CD4-positive, alpha-beta T cell (primary cell): ENCODE measurements at regions not wholly inside any gene's neighbourhood (a gene's known extent, or its start where the extent isn't known, plus 50 kb on each side); places are given as distances from the start of the nearest gene placed in this dataset.

Experiments used
- ATAC-seq: fragments of 200-7000 bp; cut with Tn5 transposase; one replicate; pipeline ENCODE4 v1.10.0; 2022; ENCODE audit warnings: mild to moderate bottlenecking; ENCODE audit not compliant: poor library complexity
- CTCF ChIA-PET: fragments of 350-600 bp; sonication (Branson Sonifier 250); formaldehyde crosslinking; loops from one replicate; lab custom pipeline; 2021; ENCODE audit warnings: antibody characterized with exemption, inconsistent platforms; lab: Charles Lee
- POLR2A ChIA-PET: fragments of 350-600 bp; sonication (Branson Sonifier 250); formaldehyde crosslinking; loops from one replicate; lab custom pipeline; 2021; ENCODE audit warnings: antibody characterized with exemption, inconsistent platforms; lab: Charles Lee
- DNase-seq, 14 experiments: peaks; one replicate each; pipeline ENCODE4 v3.0.0-alpha.2; 2013 to 2020; ENCODE audit warnings: mixed read lengths in 2 of 14
- H3K27ac ChIP-seq, 2 donors: one replicate each; pipeline versions ENCODE4 v1.5.1 to v1.7.0; 2013; ENCODE audit warnings: low read length in 2 of 2, low read depth in 1 of 2, mild to moderate bottlenecking in 1 of 2
- H3K27me3 ChIP-seq, 2 experiments: 1 replicate in 1 of 2; 2 replicates in 1 of 2; pipeline versions ENCODE4 v1.6.1 to v1.7.0; 2013; ENCODE audit warnings: low read length in 2 of 2, control low read depth in 1 of 2, mild to moderate bottlenecking in 1 of 2, moderate library complexity in 1 of 2; ENCODE audit not compliant: insufficient read depth in 2 of 2, control insufficient read depth in 1 of 2
- H3K36me3 ChIP-seq: one replicate; pipeline ENCODE4 v1.6.1; 2013; ENCODE audit warnings: low read length, control low read depth; ENCODE audit not compliant: insufficient read depth
- H3K4me1 ChIP-seq: one replicate; pipeline ENCODE4 v1.6.1; 2013; ENCODE audit warnings: low read length, control low read depth; ENCODE audit not compliant: insufficient read depth
- H3K4me3 ChIP-seq: one replicate; pipeline ENCODE4 v1.5.1; 2013; ENCODE audit warnings: mild to moderate bottlenecking, low read length, moderate library complexity
- H3K9me3 ChIP-seq, 2 experiments: 1 replicate in 1 of 2; 2 replicates in 1 of 2; pipeline versions ENCODE4 v1.6.1 to v1.7.0; 2013; ENCODE audit warnings: low read length in 2 of 2, mild to moderate bottlenecking in 2 of 2, control low read depth in 1 of 2, moderate library complexity in 1 of 2; ENCODE audit not compliant: control insufficient read depth in 1 of 2, insufficient read depth in 1 of 2
- H3K27ac Mint-ChIP-seq: one replicate; pipeline ENCODE4 v1.8.0; 2020; ENCODE audit warnings: mixed read lengths
- H3K27me3 Mint-ChIP-seq: one replicate; pipeline ENCODE4 v1.8.0; 2021; ENCODE audit warnings: mixed read lengths
- H3K36me3 Mint-ChIP-seq: one replicate; pipeline ENCODE4 v1.8.0; 2021; ENCODE audit warnings: low read depth, mixed read lengths
- H3K4me1 Mint-ChIP-seq: one replicate; pipeline ENCODE4 v1.8.0; 2021; ENCODE audit warnings: low read depth, mixed read lengths
- H3K4me3 Mint-ChIP-seq: one replicate; pipeline ENCODE4 v1.8.0; 2020; ENCODE audit warnings: mild to moderate bottlenecking, mixed read lengths
- H3K9me3 Mint-ChIP-seq: one replicate; pipeline ENCODE4 v1.8.0; 2020; ENCODE audit warnings: mixed read lengths
- intact Hi-C, 2 experiments: fragments of 100-400 bp; cut with DNase I in 1 of 2; cut with micrococcal nuclease in 1 of 2; formaldehyde crosslinking; loops; one replicate each; pipeline versions ENCODE4 v1.15.1 to v1.9.0; 2023 to 2025; cut with DNase I, micrococcal nuclease
- TF ChIP-seq, protein P1 (sequence below): fragments of 200-600 bp; IDR thresholded peaks from one replicate; pipeline ENCODE4 v1.8.0; 2022; ENCODE audit warnings: antibody characterized with exemption, mild to moderate bottlenecking

GRCh38 chr3:25306705-25307104 is 121.4 kb upstream of the RARB start:
- Histone ChIP-seq H3K27me3 (no peaks in the 10 kb centered on the region), H3K9me3 (peaks cover 0 to 6% of the 10 kb centered on the region in 2 experiments), H3K4me1 (no peaks in the 10 kb centered on the region), H3K27ac (no peak overlapping the region), H3K4me3 (no peak overlapping the region), H3K36me3 (no peaks in the 10 kb centered on the region)
- intact Hi-C loops, result no loop called here
- H3K4me1 Mint-ChIP-seq, result no peaks in the 10 kb centered on the region
- DNase-seq, result no peak
- no peak overlapping the region for H3K27ac Mint-ChIP-seq
- ChIA-PET CTCF (no interaction called here), POLR2A (no interaction called here)
- no peak for ATAC-seq
- TF ChIP-seq, protein P1, sequence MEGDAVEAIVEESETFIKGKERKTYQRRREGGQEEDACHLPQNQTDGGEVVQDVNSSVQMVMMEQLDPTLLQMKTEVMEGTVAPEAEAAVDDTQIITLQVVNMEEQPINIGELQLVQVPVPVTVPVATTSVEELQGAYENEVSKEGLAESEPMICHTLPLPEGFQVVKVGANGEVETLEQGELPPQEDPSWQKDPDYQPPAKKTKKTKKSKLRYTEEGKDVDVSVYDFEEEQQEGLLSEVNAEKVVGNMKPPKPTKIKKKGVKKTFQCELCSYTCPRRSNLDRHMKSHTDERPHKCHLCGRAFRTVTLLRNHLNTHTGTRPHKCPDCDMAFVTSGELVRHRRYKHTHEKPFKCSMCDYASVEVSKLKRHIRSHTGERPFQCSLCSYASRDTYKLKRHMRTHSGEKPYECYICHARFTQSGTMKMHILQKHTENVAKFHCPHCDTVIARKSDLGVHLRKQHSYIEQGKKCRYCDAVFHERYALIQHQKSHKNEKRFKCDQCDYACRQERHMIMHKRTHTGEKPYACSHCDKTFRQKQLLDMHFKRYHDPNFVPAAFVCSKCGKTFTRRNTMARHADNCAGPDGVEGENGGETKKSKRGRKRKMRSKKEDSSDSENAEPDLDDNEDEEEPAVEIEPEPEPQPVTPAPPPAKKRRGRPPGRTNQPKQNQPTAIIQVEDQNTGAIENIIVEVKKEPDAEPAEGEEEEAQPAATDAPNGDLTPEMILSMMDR, result no peak
- H3K27me3 Mint-ChIP-seq, result no peaks in the 10 kb centered on the region
- H3K4me3 Mint-ChIP-seq, result no peak overlapping the region
- H3K36me3 Mint-ChIP-seq, result no peaks in the 10 kb centered on the region
- peaks cover 2% of the 10 kb centered on the region for H3K9me3 Mint-ChIP-seq

- Histone ChIP-seq H3K27me3 (no peaks in the 10 kb centered on the region), H3K4me3 (no peak overlapping the region), H3K27ac (no peak overlapping the region), H3K36me3 (no peaks in the 10 kb centered on the region), H3K9me3 (peaks cover 0 to 3% of the 10 kb centered on the region in 2 experiments), H3K4me1 (no peaks in the 10 kb centered on the region)
- Mint-ChIP-seq H3K27me3 (no peaks in the 10 kb centered on the region), H3K4me1 (no peaks in the 10 kb centered on the region), H3K4me3 (no peak overlapping the region), H3K27ac (no peak overlapping the region), H3K36me3 (no peaks in the 10 kb centered on the region), H3K9me3 (no peaks in the 10 kb centered on the region)
- intact Hi-C loops, result no loop called here
- no peak for ATAC-seq
- ChIA-PET CTCF (no interaction called here), POLR2A (no interaction called here)
- TF ChIP-seq, protein P1, result no peak
- DNase-seq, result no peak
Observed at GRCh38 chr3:25313286-25313685, 114.8 kb upstream of the RARB start.

- TF ChIP-seq, protein P1, result no peak
- Mint-ChIP-seq H3K4me3 (no peak overlapping the region), H3K27ac (no peak overlapping the region), H3K36me3 (no peaks in the 10 kb centered on the region), H3K4me1 (no peaks in the 10 kb centered on the region), H3K27me3 (no peaks in the 10 kb centered on the region), H3K9me3 (no peaks in the 10 kb centered on the region)
- Histone ChIP-seq H3K4me3 (no peak overlapping the region), H3K4me1 (no peaks in the 10 kb centered on the region), H3K27me3 (no peaks in the 10 kb centered on the region), H3K36me3 (no peaks in the 10 kb centered on the region), H3K9me3 (peaks cover 0 to 9% of the 10 kb centered on the region in 2 experiments), H3K27ac (no peak overlapping the region)
- DNase-seq (no peak), ATAC-seq (no peak)
- CTCF ChIA-PET, result no interaction called here
- intact Hi-C loops, result no loop called here
- POLR2A ChIA-PET, result no interaction called here
Observed at GRCh38 chr3:25324954-25325655, 103.0 kb upstream of the RARB start.
